ENCODE measurements at regions not wholly inside any gene's neighbourhood (a gene's known extent, or its start where the extent isn't known, plus 50 kb on each side); places are given as distances from the start of the nearest gene placed in this dataset.

DNA sequence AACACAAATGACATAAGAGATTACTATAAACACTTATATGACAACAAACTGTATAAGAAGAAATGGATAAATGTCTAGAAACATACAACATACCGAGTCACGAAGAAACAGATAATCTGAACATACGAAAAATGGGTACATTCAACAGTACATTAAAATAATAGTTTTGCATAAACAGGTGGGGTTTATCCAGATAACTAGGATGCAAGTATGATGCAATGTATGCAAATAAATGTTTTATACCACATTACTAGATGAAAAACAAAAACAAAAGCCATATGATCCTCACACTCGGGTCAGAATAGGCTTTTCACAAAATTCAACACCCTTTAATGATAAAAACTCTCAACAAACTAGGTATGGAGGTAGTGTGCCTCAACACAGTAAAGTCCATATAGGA lies 1585.7 kb downstream of the BRINP3 start:
- no peak for DNase-seq

DNA sequence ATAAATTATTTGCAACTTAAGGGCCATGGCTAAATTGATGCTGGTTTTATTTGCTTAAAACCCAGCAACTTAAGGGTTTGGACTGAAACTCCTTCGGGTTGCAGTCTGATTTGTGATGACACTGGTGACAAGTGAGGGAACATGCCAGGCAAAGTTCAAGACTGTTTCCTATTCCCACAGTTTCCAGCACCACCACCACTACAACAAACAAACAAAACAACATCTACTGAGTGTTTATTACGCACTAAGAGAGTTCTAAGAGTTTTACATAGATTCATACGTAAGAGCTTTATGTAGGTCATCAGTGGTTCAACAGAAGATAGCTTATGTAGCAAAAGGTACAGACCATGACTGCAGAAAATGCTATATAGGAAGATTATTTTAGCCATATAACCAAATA lies 1582.1 kb downstream of the BRINP3 start:
- no peak for DNase-seq

GRCh38 chr1:188903241-188903640 lies 1574.4 kb downstream of the BRINP3 start:
- DNase-seq, result no peak

DNA sequence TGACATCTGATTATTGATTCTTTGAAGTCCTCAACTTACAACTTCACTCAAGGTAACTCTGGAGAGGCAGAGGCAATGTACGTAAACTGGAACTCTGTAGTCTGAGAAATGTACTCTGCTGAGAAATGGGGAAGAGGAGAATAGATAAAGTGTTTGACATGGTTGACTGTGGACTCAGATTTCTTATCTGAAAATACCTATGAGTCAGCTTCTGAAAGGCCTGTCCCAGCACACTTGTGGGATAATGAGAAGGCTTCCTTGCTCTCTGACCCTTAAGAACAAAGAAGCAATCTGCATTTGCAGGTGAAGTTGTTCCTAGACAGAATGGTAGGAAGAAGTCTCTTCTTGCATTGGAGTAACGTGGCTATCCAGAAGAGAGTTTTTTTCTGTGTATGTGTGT lies 1573.5 kb downstream of the BRINP3 start:
- no peak for DNase-seq

- DNase-seq, result no peak
Measured at GRCh38 chr1:188906921-188907641, 1570.6 kb downstream of the BRINP3 start.

GRCh38 chr1:188930382-188930781 lies 1547.3 kb downstream of the BRINP3 start:
- no peak for DNase-seq

DNA sequence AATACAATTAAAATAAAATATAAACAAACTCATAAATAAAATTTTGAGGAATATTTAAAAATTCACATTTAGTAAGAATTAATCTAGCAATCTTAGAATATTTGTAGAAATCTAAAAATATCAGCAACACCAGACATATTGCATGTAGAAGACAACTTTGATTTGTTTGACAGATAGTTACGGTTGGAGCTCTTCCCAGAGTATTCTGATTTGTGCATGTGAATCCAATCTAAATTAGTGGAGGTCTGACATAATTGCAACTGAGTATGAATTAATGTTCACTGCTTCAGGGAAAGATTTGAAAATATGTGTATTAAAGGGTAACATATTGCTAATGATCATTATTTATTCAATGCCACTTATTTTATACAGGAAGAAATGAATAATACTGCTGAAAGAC lies 1546.2 kb downstream of the BRINP3 start:
- DNase-seq, result no peak

- no peak for DNase-seq
Measured at GRCh38 chr1:188937965-188938551, 1539.6 kb downstream of the BRINP3 start.

DNA sequence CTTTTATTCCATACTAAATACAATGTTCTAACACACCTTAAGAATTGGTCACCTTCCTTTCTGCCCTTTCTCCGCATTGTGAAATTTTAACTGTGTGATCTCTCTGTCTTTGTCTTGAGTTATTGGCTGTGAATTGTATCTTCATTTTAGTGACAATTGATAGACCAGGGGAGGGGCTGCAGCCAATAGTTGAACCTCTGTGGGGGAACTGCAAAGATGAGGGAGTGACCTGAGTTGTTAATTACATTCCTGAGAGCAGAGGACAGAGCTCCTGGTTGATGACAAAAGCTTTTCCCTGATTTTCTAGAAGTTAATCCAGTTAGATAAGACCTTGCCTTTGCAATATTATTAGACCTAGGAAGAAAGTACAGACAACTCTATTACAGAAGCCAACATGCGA lies 1535.7 kb downstream of the BRINP3 start:
- no peak for DNase-seq

DNA sequence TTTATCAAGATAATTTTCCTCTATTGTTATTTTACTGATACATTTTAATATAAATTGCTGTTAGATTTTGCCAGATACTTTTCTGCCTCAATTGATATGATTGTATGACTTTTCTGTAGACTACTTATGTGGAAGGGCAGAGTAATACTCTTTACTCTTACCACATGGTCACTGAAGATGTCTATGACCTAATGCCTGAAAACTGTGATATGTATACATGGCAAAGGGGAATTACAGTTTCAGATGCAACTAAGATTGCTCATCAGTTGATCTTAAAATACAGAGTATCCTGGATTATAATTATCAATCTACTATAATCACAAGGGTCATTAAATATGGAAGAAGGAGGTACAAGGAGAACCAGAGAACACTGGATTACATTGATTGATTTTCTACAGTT lies 1528.0 kb downstream of the BRINP3 start:
- DNase-seq, result no peak

DNA sequence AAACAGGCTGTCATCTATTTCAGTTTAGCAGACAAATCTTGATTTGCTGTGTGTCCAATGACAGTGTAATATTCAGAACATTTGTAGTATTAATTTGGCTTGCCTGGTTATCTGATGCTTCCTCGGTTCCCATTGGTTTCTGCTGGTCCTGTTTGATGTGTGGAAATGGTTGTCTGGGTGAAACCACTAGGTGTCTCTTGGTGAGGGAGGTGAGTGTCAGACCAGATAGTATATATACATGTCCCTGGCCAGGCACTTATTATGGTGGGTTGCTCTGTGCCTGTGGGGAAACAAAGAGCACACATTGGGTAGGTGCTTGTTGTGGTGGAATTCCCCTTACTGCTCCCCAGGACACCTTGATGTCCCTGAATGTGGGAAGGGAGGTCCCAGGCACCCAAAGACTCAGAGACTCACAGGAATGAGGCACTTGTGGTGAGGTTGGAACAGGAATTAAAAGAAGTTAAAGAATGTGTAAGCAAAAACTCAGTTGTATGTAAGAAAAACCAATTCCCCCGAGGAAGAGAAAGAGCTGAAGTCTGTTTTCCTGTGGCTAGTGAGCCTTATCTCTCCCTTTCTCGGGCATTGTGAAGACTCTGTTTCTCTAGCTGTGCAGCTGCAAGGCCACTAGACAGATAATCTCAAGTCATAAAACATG lies 1519.1 kb downstream of the BRINP3 start:
- DNase-seq, result no peak

DNA sequence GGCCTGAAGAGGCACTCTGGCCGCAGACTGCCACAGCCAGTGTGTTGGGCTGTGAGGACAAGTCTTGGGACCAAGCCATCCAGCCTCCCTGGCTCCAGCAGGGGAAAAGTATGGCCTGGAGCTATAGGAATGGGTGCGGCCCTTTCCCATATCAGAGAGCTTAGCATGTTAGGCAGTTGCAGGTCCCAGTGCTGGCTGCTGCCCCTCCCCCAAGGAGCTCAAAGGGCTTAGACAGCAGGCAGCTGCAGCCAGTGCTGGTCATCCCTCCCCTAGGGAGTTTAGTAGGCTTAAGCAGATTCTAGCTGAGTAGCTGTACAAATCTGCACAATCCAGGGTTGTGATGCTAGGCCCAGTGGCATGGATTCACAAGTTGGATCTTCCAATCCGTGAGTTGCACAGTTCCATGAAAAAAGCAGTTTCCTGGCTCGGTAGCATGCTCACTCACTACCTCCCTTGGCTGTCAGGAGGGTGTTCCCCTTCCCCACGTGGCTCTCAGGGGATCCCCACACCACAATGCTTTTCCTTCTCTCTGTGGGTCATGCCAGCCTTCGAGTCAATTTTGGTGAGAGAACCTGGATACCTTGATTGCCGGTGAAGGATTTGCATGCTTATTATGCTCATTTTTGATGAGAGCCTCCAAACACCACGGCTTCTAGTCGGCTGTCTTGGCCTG lies 1490.8 kb downstream of the BRINP3 start:
- no peak for DNase-seq

GRCh38 chr1:188988589-188988988 lies 1489.1 kb downstream of the BRINP3 start:
- no peak for DNase-seq

GRCh38 chr1:188991221-188991930 lies 1486.3 kb downstream of the BRINP3 start:
- DNase-seq, result no peak

DNA sequence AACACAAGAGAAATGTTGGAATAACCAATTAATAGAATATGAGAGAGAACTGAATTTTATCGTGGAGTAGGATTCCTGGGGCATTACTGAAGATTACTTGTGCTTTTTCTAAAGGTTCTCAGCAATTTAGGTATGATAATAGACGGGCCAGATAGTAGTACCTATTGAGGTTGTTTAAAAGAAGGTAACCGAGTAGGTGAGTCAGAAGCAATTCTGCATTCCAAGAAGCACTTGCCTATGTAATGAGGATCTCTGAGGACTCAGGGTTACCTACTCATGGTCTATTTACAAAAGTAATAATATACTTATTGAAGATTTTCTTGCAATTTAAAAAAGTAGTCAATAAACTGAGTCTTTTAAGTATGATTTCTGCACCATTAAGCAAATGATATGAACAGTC lies 1469.8 kb downstream of the BRINP3 start:
- no peak for DNase-seq

DNA sequence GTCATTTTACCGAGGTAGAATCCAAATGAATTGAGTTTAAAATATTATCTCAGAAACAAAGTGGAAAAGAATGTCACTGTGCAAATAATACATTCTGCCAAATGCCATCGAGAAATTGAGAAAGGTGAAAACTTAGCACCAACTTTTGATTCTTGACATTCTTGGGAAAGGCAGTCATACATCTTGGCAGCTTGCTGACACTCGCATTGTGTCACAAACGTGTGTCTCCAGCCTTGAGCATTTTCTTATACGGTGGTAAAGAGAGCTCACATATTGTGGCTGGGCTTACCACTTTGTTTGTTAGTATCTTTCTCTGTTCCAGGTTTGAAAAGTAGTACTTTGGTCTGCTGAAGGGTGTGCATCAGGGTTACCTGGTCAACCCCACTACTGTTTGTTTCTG lies 1456.1 kb downstream of the BRINP3 start:
- DNase-seq, result no peak

DNA sequence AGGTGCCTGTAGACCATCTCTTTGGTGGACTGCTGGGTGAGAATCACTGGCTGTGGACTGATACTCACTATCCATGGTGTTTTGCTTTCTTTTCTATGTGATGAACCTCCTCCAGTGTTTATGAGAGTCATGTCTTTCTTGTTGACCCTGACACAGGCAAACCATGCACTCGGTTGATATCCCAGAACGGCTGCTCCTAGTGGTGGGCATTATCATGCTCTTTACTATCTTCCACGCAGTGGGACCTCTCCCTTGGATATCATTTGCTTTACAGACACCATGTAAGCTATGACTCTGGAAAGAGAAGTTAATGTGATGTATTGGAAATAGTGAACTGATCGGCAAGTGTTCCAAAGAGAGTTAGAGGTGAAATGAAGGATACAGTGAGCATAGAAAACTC lies 1455.6 kb downstream of the BRINP3 start:
- DNase-seq, result no peak

GRCh38 chr1:189027512-189027911 lies 1450.2 kb downstream of the BRINP3 start:
- no peak for DNase-seq

- DNase-seq, result no peak
Measured at GRCh38 chr1:189033169-189033568, 1444.5 kb downstream of the BRINP3 start.

GRCh38 chr1:189036628-189037027 lies 1441.0 kb downstream of the BRINP3 start:
- no peak for DNase-seq

- DNase-seq, result no peak
Measured at GRCh38 chr1:189046127-189046526, 1431.5 kb downstream of the BRINP3 start.

DNA sequence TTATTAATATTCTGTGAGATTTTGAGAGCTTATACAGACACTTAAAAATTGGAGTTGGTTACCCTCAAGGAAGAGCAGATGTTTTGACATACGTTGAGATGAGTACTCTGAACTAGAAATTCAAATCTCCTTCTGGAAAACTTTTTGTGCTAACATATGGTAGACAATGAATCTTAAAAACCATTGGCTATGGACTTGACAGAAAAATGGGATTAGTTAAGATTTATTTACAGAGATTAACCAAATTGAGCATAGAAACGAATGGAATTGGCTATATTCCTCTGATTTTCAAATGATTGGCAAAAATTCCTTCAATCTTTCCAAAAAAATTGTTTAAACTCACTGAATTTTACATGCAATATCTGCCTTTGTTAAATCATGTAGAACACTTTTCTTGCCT lies 1392.9 kb downstream of the BRINP3 start:
- DNase-seq, result no peak

GRCh38 chr1:189103956-189104355 lies 1373.7 kb downstream of the BRINP3 start:
- DNase-seq, result no peak

Measured in left kidney (tissue), 1 donor.